H9 (cell line): ENCODE measurements at regions not wholly inside any gene's neighbourhood (a gene's known extent, or its start where the extent isn't known, plus 50 kb on each side); places are given as distances from the start of the nearest gene placed in this dataset.

Experiments used
- DNase-seq: peaks from one replicate; pipeline ENCODE4 v3.0.0-alpha.2; 2017
- H2AFZ ChIP-seq: one replicate; pipeline ENCODE4 v1.6.1; 2013; ENCODE audit warnings: mild to moderate bottlenecking, low read length, control low read depth, moderate library complexity
- H2AK5ac ChIP-seq: 2 replicates; pipeline ENCODE4 v1.6.1; 2013; ENCODE audit warnings: low read length, control low read depth, mixed read lengths; ENCODE audit not compliant: insufficient read length
- H2BK120ac ChIP-seq: one replicate; pipeline ENCODE4 v1.6.1; 2013; ENCODE audit warnings: low read depth, mild to moderate bottlenecking, low read length, control low read depth, inconsistent platforms; ENCODE audit not compliant: poor library complexity, severe bottlenecking
- H2BK12ac ChIP-seq: 2 replicates; pipeline ENCODE4 v1.6.1; 2013; ENCODE audit warnings: low read length, control low read depth, mixed read lengths, low read depth; ENCODE audit not compliant: insufficient read length
- H2BK15ac ChIP-seq: 2 replicates; pipeline ENCODE4 v1.6.1; 2013; ENCODE audit warnings: low read depth, low read length, control low read depth
- H2BK20ac ChIP-seq: one replicate; pipeline ENCODE4 v1.6.1; 2013; ENCODE audit warnings: low read depth, mild to moderate bottlenecking, low read length, control low read depth, inconsistent platforms; ENCODE audit not compliant: poor library complexity, severe bottlenecking
- H2BK5ac ChIP-seq: 2 replicates; pipeline ENCODE4 v1.6.1; 2013; ENCODE audit warnings: low read length, control low read depth, mixed read lengths; ENCODE audit not compliant: insufficient read length
- H3K14ac ChIP-seq: 2 replicates; pipeline ENCODE4 v1.6.1; 2013; ENCODE audit warnings: low read length, control low read depth; ENCODE audit not compliant: insufficient read depth
- H3K18ac ChIP-seq: 2 replicates; pipeline ENCODE4 v1.6.1; 2013; ENCODE audit warnings: low read depth, mild to moderate bottlenecking, mixed read lengths, low read length, control low read depth; ENCODE audit not compliant: insufficient read length
- H3K23ac ChIP-seq: 2 replicates; pipeline ENCODE4 v1.6.1; 2013; ENCODE audit warnings: low read length, control low read depth, mixed read lengths, low read depth; ENCODE audit not compliant: insufficient read length
- H3K23me2 ChIP-seq: 2 replicates; pipeline ENCODE4 v1.6.1; 2013; ENCODE audit warnings: low read depth, mild to moderate bottlenecking, mixed read lengths, low read length, control low read depth; ENCODE audit not compliant: insufficient read length, poor library complexity, severe bottlenecking
- H3K27ac ChIP-seq: 2 replicates; pipeline ENCODE4 v1.5.1; 2013; ENCODE audit warnings: low read length, control low read depth, mixed read lengths, low read depth; ENCODE audit not compliant: insufficient read length
- H3K27me3 ChIP-seq: 2 replicates; pipeline ENCODE4 v1.6.1; 2013; ENCODE audit warnings: low read length, control low read depth, inconsistent platforms; ENCODE audit not compliant: insufficient read depth
- H3K4ac ChIP-seq: 2 replicates; pipeline ENCODE4 v1.6.1; 2013; ENCODE audit warnings: low read depth, mild to moderate bottlenecking, control low read depth, inconsistent platforms, low read length, moderate library complexity
- H3K4me1 ChIP-seq: 2 replicates; pipeline ENCODE4 v1.6.1; 2013; ENCODE audit warnings: low read length, control low read depth, inconsistent platforms; ENCODE audit not compliant: insufficient read depth
- H3K4me2 ChIP-seq: 2 replicates; pipeline ENCODE4 v1.6.1; 2013; ENCODE audit warnings: low read length, control low read depth, mixed read lengths; ENCODE audit not compliant: insufficient read length, insufficient read depth
- H3K56ac ChIP-seq: 2 replicates; pipeline ENCODE4 v1.6.1; 2013; ENCODE audit warnings: low read depth, mild to moderate bottlenecking, mixed read lengths, low read length, control low read depth; ENCODE audit not compliant: insufficient read length
- H3K79me1 ChIP-seq: 2 replicates; pipeline ENCODE4 v1.6.1; 2013; ENCODE audit warnings: low read depth, mild to moderate bottlenecking, moderate library complexity, low read length, control low read depth, inconsistent platforms; ENCODE audit not compliant: insufficient read depth, poor library complexity, severe bottlenecking
- H3K79me2 ChIP-seq: 2 replicates; pipeline ENCODE4 v1.6.1; 2013; ENCODE audit warnings: low read length, control low read depth, inconsistent platforms; ENCODE audit not compliant: insufficient read depth
- H3K9ac ChIP-seq: 2 replicates; pipeline ENCODE4 v1.6.1; 2013; ENCODE audit warnings: low read length, control low read depth, mixed read lengths; ENCODE audit not compliant: insufficient read length; ENCODE audit errors: extremely low read depth
- H3K9me3 ChIP-seq: one replicate; pipeline ENCODE4 v1.6.1; 2013; ENCODE audit warnings: low read depth, low read length, inconsistent platforms; ENCODE audit not compliant: control insufficient read depth
- H3T11ph ChIP-seq: one replicate; pipeline ENCODE4 v1.6.1; 2013; ENCODE audit warnings: mild to moderate bottlenecking, low read length, control low read depth, inconsistent platforms
- H4K20me1 ChIP-seq: one replicate; pipeline ENCODE4 v1.6.1; 2013; ENCODE audit not compliant: control insufficient read depth, insufficient read length, insufficient read depth
- H4K5ac ChIP-seq: 2 replicates; pipeline ENCODE4 v1.6.1; 2013; ENCODE audit warnings: low read depth, mild to moderate bottlenecking, mixed read lengths, low read length, control low read depth; ENCODE audit not compliant: insufficient read length
- H4K8ac ChIP-seq: replicated peaks from 2 replicates; pipeline ENCODE4 v1.6.1; 2013; ENCODE audit warnings: low read length, control low read depth, mixed read lengths, low read depth; ENCODE audit not compliant: insufficient read length
- H4K91ac ChIP-seq: 2 replicates; pipeline ENCODE4 v1.6.1; 2013; ENCODE audit warnings: low read depth, mild to moderate bottlenecking, moderate library complexity, mixed read lengths, low read length, control low read depth; ENCODE audit not compliant: insufficient read length
- H3K27ac Mint-ChIP-seq, 3 experiments: 2 replicates in 2 of 3; 3 replicates in 1 of 3; pipeline ENCODE4 v1.8.0; 2020 to 2021; ENCODE audit warnings: mixed read lengths in 3 of 3, mild to moderate bottlenecking in 1 of 3, moderate library complexity in 1 of 3
- H3K27me3 Mint-ChIP-seq: 2 replicates; pipeline ENCODE4 v1.8.0; 2021; ENCODE audit warnings: low read depth, mild to moderate bottlenecking, moderate library complexity, mixed read lengths
- H3K36me3 Mint-ChIP-seq, 3 experiments: 2 replicates in 2 of 3; 3 replicates in 1 of 3; pipeline ENCODE4 v1.8.0; 2020 to 2021; ENCODE audit warnings: low read depth in 3 of 3, mixed read lengths in 3 of 3; ENCODE audit not compliant: insufficient read depth in 1 of 3
- H3K4me1 Mint-ChIP-seq, 2 experiments: 2 replicates each; pipeline ENCODE4 v1.8.0; 2020; ENCODE audit warnings: mixed read lengths in 2 of 2
- H3K4me3 Mint-ChIP-seq, 2 experiments: 2 replicates in 1 of 2; 3 replicates in 1 of 2; pipeline ENCODE4 v1.8.0; 2020 to 2021; ENCODE audit warnings: mild to moderate bottlenecking in 2 of 2, mixed read lengths in 2 of 2, moderate library complexity in 1 of 2
- H3K9me3 Mint-ChIP-seq, 2 experiments: 2 replicates in 1 of 2; 3 replicates in 1 of 2; pipeline ENCODE4 v1.8.0; 2020; ENCODE audit warnings: mild to moderate bottlenecking in 2 of 2, mixed read lengths in 2 of 2, moderate library complexity in 1 of 2
- WGBS: extraction: QIAGEN DNeasy Blood & Tissue Kit; methylation state at CpG from one replicate; pipeline ENCODE4 v1.1.7; 2013; ENCODE audit warnings: missing lambda C conversion rate, low lambda C conversion rate, mixed read lengths; ENCODE audit not compliant: insufficient read length; ENCODE audit errors: extremely low coverage; 5-methylcytosine and 5-hydroxymethylcytosine counted together
- TF ChIP-seq, protein P1 (sequence below): fragments of 200-600 bp; sonication (generic); conservative IDR thresholded peaks from 3 replicates; pipeline ENCODE4 v1.8.0; 2021; ENCODE audit warnings: antibody characterized with exemption, mild to moderate bottlenecking

DNA sequence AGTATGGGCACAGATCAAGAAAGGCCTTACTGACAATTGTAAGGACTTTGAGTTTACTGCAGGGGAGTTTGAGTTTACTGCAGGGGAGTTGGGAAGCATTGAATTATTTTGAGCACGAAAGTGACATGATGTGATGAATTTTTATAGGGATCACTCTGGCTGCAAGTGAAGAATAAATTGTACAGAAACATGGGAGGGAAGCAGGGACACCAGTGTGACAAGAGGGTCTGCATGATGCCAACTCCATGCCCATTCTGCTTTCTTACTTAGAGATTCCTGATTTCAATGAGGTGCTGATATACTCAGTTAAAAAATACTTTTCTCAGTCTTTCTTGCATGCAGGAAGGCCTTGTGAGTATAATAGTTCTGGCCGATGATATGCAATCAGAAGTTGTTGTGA, 234.4 kb downstream of the CENPF start:
- H3K79me2 ChIP-seq: no peaks in the 10 kb centered on the region

More for the DNA sequence above, 234.4 kb downstream of the CENPF start:
- Histone ChIP-seq H3K23me2 (no peaks in the 10 kb centered on the region), H4K8ac (no peak overlapping the region), H2AK5ac (no peak overlapping the region), H2BK5ac (no peak overlapping the region), H3K14ac (no peak overlapping the region), H3K27ac (no peak overlapping the region), H4K20me1 (no peaks in the 10 kb centered on the region), H3T11ph (no peak overlapping the region), H3K9ac (no peak overlapping the region), H3K18ac (no peak overlapping the region), H3K23ac (no peak overlapping the region), H3K79me1 (no peaks in the 10 kb centered on the region), H3K4me1 (no peaks in the 10 kb centered on the region), H2BK120ac (no peak overlapping the region), H4K91ac (no peak overlapping the region), H2BK15ac (no peak overlapping the region), H3K4ac (no peak overlapping the region), H3K9me3 (no peaks in the 10 kb centered on the region), H2BK20ac (no peak overlapping the region), H3K56ac (no peak overlapping the region), H3K4me2 (no peak overlapping the region), H3K27me3 (no peaks in the 10 kb centered on the region), H2BK12ac (no peak overlapping the region), H2AFZ (no peak overlapping the region), H4K5ac (no peak overlapping the region)
- Mint-ChIP-seq H3K27me3 (no peaks in the 10 kb centered on the region; the same call in 1 of the 2 replicates), H3K9me3 (no peaks in the 10 kb centered on the region; a peak in 1 of 5 replicates), H3K4me3 (no peak overlapping the region), H3K36me3 (no peaks in the 10 kb centered on the region), H3K4me1 (no peaks in the 10 kb centered on the region), H3K27ac (no peak overlapping the region)
- no peak for DNase-seq
- TF ChIP-seq, protein P1, sequence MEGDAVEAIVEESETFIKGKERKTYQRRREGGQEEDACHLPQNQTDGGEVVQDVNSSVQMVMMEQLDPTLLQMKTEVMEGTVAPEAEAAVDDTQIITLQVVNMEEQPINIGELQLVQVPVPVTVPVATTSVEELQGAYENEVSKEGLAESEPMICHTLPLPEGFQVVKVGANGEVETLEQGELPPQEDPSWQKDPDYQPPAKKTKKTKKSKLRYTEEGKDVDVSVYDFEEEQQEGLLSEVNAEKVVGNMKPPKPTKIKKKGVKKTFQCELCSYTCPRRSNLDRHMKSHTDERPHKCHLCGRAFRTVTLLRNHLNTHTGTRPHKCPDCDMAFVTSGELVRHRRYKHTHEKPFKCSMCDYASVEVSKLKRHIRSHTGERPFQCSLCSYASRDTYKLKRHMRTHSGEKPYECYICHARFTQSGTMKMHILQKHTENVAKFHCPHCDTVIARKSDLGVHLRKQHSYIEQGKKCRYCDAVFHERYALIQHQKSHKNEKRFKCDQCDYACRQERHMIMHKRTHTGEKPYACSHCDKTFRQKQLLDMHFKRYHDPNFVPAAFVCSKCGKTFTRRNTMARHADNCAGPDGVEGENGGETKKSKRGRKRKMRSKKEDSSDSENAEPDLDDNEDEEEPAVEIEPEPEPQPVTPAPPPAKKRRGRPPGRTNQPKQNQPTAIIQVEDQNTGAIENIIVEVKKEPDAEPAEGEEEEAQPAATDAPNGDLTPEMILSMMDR: no peak
- no CpG with 5 or more reads among the region's 2 CpGs for WGBS
